ENCODE measurements at regions not wholly inside any gene's neighbourhood (a gene's known extent, or its start where the extent isn't known, plus 50 kb on each side); places are given as distances from the start of the nearest gene placed in this dataset.

DNA sequence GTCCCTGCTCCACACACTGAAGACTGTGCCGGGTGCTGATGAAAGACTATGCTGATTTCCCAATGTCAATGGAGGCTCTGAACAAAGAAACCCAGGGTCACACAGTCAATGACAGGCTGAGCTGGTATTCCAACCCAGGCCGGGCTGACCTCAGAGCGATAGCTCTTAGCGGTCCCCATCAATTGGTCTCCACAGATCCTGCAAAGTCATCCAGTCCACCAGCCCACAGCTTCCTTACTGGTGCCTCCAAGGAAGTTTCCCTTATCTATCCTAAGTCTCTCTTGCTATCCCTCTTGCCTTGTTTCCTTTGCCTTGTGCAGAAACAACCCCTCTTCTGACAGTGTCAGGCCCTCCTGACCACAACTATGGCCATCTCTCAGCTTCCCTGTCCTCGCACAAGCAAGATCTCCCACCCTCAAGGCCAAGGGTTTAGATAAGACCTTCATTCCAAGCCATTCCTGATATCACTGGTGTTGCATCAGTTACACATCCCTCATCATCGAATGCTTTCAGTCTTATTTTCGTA lies 52.7 kb upstream of the KSR1 start:
- Histone ChIP-seq H3K9ac (ENCODE audit: low read length in 3 of 3) (no peak overlapping the region), H3K9me3 (ENCODE audit: control insufficient read depth in 2 of 3, insufficient read depth in 1 of 3, low read length in 3 of 3) (no peaks in the 10 kb centered on the region), H3K27ac (ENCODE audit: low read depth in 2 of 2, low read length in 2 of 2) (no peak overlapping the region), H3K27me3 (ENCODE audit: control insufficient read depth, insufficient read depth, low read length) (no peaks in the 10 kb centered on the region), H3K4me1 (ENCODE audit: control insufficient read depth in 2 of 3, insufficient read depth in 2 of 3, low read depth in 1 of 3, low read length in 3 of 3) (no peaks in the 10 kb centered on the region), H3K4me3 (ENCODE audit: low read length in 3 of 3) (no peak overlapping the region), H3K36me3 (ENCODE audit: control insufficient read depth in 2 of 3, insufficient read depth in 3 of 3, low read length in 3 of 3) (no peaks in the 10 kb centered on the region)
- no peak for FAIRE-seq
- intact Hi-C loops (cut with DNase I): no loop called here
- TF ChIP-seq, protein P1, sequence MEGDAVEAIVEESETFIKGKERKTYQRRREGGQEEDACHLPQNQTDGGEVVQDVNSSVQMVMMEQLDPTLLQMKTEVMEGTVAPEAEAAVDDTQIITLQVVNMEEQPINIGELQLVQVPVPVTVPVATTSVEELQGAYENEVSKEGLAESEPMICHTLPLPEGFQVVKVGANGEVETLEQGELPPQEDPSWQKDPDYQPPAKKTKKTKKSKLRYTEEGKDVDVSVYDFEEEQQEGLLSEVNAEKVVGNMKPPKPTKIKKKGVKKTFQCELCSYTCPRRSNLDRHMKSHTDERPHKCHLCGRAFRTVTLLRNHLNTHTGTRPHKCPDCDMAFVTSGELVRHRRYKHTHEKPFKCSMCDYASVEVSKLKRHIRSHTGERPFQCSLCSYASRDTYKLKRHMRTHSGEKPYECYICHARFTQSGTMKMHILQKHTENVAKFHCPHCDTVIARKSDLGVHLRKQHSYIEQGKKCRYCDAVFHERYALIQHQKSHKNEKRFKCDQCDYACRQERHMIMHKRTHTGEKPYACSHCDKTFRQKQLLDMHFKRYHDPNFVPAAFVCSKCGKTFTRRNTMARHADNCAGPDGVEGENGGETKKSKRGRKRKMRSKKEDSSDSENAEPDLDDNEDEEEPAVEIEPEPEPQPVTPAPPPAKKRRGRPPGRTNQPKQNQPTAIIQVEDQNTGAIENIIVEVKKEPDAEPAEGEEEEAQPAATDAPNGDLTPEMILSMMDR (IDR thresholded peaks at IDR 0.05; ENCODE audit: borderline replicate concordance, extremely low read depth, insufficient read depth): no peak
- DNase-seq: no peak

DNA sequence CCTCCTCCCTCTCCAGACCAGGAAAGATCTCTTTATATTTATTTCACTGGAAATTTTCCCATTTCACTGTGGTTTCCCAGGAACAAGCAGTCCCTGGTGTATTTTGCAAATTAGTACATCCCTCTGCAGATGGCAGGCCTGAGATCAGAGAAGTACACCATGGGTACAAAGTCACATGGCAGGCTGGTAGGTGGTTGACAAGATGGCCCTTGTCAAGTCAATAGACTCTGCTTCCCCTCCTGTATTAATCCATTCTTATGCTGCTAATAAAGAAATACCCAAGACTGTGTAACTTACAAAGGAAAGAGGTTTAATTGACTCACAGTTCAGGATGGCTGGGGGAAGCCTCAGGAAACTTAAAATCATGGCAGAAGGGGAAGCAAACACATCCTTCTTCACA lies 51.6 kb upstream of the KSR1 start:
- H3K27me3 ChIP-seq (ENCODE audit: control insufficient read depth, insufficient read depth, low read length): no peaks in the 10 kb centered on the region
- H3K9ac ChIP-seq (ENCODE audit: low read length in 3 of 3): no peak overlapping the region
- H3K4me3 ChIP-seq (ENCODE audit: low read length in 3 of 3): no peak overlapping the region
- TF ChIP-seq, protein P1 (IDR thresholded peaks at IDR 0.05; ENCODE audit: borderline replicate concordance, extremely low read depth, insufficient read depth): no peak
- H3K9me3 ChIP-seq (ENCODE audit: control insufficient read depth in 2 of 3, insufficient read depth in 1 of 3, low read length in 3 of 3): no peaks in the 10 kb centered on the region
- peaks cover 0 to 3% (median 0%) of the 10 kb centered on the region in 3 donors for H3K4me1 ChIP-seq (ENCODE audit: control insufficient read depth in 2 of 3, insufficient read depth in 2 of 3, low read depth in 1 of 3, low read length in 3 of 3)
- FAIRE-seq (no peak), DNase-seq (no peak)
- intact Hi-C loops (cut with DNase I): no loop called here
- H3K27ac ChIP-seq (ENCODE audit: low read depth in 2 of 2, low read length in 2 of 2): no peak overlapping the region
- H3K36me3 ChIP-seq (ENCODE audit: control insufficient read depth in 2 of 3, insufficient read depth in 3 of 3, low read length in 3 of 3): no peaks in the 10 kb centered on the region

All from kidney (tissue), 13 donors.